Ammon's horn (tissue), 1 donor: ENCODE measurements at regions not wholly inside any gene's neighbourhood (a gene's known extent, or its start where the extent isn't known, plus 50 kb on each side); places are given as distances from the start of the nearest gene placed in this dataset.
A peak's percentile ranks its signal among the peaks of the same experiment; 100 is the strongest.

Experiments used
- DNase-seq: peaks from one replicate; pipeline ENCODE4 v3.0.0-alpha.2; 2016; ENCODE audit warnings: low spot score

- DNase-seq: no peak
These were observed 76.6 kb upstream of the ACTBL2 start for GRCh38 chr5:57559110-57559635.

DNA sequence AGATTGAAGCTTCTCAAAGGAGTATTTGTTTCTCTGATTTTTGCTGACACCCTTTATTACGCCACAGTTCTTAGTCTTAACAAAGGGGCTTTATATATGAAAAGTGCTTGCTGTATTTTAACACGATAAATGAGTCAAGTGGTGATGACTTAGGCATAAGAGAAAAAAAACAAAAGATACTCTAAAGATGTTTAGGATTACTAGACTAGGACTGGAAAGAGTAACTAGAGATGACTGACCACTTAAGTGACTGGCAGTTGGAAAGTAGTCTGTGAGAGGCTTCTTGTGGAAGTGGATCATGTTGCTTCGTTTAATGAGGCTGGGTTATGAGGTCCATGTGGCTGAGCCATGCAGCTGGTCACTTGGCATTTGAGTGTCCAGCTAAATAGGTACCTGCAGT is 69.4 kb upstream of the ACTBL2 start:
- no peak for DNase-seq

DNA sequence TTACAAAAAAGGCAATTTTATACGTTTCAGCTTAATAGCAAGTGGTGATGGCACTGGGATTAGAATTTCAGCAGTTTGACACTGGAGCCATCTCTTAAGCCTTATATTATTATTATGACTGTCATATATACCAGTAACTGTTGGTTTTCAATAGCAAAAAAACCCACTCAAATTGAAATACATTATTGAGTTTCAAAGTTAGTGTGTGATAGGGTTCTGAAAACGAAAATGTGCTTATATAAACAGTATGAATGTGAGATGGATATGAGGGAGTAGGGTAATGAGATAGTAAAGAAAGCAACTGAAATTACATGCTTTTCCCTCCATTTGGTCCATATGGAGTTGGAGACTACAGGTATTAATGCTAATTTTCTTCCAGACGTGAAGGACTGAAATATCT is 68.6 kb upstream of the ACTBL2 start:
- no peak for DNase-seq

DNA sequence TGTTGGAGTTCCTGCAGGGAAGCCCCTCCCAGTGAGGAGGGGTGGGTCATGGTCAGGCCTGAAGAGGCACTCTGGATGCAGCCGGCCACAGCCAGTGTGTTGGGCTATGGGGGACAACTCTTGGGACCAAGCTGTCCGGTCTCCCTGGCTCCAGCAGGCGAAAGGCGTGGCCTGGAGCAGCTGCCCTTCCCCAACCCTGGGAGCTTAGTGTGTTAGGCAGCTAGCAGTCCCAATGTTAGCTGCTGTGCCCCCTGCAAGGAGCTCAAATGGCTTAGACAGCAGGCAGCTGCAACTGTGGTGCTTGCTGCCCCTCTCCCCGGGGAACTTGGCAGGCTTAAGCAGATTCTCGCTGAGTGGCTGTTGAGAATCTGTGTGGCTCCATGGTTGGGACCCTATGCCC is 67.5 kb upstream of the ACTBL2 start:
- DNase-seq: no peak

GRCh38 chr5:57549566-57549965 is 67.0 kb upstream of the ACTBL2 start:
- no peak for DNase-seq

DNA sequence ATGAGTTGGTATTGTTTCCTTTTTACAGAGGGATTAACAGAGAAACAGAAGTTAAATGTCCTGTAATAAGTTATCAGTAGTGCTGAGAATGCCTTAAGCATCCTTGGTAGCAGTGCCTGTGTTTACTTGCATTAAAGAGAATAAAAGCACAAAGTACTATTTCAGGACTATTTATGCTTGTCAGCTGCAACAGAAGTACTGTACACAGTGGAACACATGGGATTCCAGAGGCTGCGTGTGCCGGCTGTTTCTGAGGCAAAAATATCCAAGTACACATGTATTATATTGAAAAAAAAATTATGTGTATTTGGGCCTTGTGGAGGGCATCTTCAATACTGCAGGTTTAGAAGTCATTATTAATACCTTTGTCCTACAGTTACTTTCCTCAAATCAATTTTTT is 58.2 kb upstream of the ACTBL2 start:
- DNase-seq: peak; percentile 43

- DNase-seq: no peak
These were observed 56.7 kb upstream of the ACTBL2 start for GRCh38 chr5:57539281-57539701.

GRCh38 chr5:57538341-57538955 is 55.8 kb upstream of the ACTBL2 start:
- DNase-seq: peak; percentile 70

- DNase-seq: no peak
These were observed 55.2 kb upstream of the ACTBL2 start for GRCh38 chr5:57537811-57538210.

GRCh38 chr5:57532513-57533497 is 50.2 kb upstream of the ACTBL2 start:
- DNase-seq: no peak
